T-helper 2 cell (primary cell): ENCODE measurements at regions not wholly inside any gene's neighbourhood (a gene's known extent, or its start where the extent isn't known, plus 50 kb on each side); places are given as distances from the start of the nearest gene placed in this dataset.
"Not testable (repeated sequence)": the region's sequence is repeated elsewhere in the genome, so short reads cannot be mapped to it uniquely, and the experiment has no call there.

Experiments
- DNase-seq, 5 experiments: peaks; one replicate each; pipeline versions ENCODE4 v3.0.0 to v3.0.0-alpha.2; 2012 to 2022

GRCh38 chr5:136453986-136454758 is 88.8 kb upstream of the TRPC7 start:
- DNase-seq = no peak

- no peak for DNase-seq
These were observed 87.9 kb upstream of the TRPC7 start for GRCh38 chr5:136453199-136453598.

- DNase-seq = not testable (repeated sequence)
These were observed 82.2 kb upstream of the TRPC7 start for GRCh38 chr5:136447576-136447975.

GRCh38 chr5:136446565-136446964 is 81.2 kb upstream of the TRPC7 start:
- no peak for DNase-seq

GRCh38 chr5:136444099-136444498 is 78.8 kb upstream of the TRPC7 start:
- DNase-seq = not testable (repeated sequence)

- no peak for DNase-seq
These were observed 74.0 kb upstream of the TRPC7 start for GRCh38 chr5:136439367-136439766.

DNA sequence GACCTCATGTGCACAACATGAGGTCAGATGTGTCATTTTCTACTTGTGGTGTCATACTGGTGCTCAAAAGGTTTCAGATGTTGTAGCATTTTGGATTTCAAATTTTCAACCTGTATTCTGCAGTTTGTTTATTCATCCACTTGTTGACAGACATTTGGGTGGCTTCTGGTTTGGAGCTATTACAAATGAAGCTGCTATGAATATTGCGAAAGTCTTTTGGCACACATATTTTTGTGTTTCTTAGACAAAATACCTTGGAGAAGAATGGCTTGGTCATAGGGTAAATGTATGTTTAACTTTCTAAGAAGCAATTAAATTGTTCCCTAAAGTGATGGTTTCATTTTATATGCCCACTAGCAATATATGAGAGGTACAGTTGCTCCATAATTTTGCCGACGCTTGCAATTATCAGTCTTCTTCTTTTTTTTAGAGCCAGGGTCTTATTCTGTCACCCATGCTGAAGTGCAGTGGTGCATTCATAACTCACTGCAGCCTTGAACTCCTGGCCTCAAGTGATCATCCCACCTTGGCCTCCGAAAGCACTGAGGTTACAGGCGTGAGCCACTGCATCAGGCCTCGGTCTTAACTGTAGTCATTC is 70.7 kb upstream of the TRPC7 start:
- no peak for DNase-seq

GRCh38 chr5:136434795-136435194 is 69.5 kb upstream of the TRPC7 start:
- no peak for DNase-seq

DNA sequence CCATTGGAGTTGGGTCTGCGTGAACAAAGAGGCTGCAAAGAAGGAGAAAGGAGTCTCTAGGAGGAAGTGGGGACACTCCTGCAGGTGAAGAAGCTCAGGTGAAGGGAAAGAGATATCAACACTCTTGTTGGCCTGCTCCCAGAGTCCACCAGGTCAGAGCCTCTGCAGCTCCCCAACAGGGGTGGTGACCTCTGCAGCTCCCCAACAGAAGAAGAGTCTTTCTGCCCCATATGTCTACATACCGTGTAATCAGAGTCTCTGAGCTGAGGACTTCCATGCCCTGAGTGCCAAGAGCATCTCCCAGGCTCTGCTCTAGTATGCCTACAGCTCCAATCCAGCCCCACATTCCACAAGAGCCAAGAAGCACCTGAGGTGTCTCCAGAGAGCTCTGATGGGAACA is 67.4 kb upstream of the TRPC7 start:
- no peak for DNase-seq

GRCh38 chr5:136430081-136430480 is 64.7 kb upstream of the TRPC7 start:
- DNase-seq = no peak

DNA sequence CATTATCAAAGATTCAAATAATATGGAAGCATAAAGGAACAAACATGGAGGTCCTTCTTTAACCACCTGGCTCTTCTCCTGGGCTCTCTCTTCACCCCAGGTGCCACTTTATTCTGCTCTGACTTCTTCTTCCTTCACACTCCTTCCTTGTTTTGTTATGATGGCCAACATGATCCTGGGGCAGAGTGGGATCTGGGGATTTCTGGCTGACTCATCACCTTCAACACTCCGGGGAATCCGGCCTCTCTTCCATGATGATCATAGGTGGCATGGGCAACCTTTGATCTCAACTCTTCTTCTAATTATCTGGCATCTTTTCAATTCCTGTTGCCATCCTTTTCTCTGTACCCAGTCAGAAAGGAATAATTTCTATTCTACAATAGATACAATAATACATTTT is 62.1 kb upstream of the TRPC7 start:
- DNase-seq = no peak

DNA sequence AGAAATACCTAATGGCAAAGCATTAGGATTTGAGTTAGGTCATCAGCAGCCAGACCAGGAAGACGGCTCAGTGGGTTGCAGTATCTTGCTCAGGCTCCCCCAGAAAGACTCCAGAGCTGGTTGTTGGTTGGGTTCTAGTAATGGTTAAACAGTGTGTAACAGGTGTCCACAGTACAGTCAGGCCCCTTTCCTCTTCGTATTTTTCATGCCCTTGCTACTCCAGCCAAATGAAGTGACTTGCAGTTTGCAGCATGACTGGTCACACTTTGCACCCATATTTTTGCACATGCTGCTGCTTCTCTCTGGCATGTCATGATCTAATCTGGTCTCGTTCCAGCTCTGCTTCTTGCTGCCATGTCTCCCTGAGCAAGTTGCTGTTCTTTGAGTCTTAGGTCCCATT is 60.6 kb upstream of the TRPC7 start:
- no peak for DNase-seq

GRCh38 chr5:136424835-136425584 is 59.7 kb upstream of the TRPC7 start:
- DNase-seq = peak in 1 of 5 experiments; percentile 53

GRCh38 chr5:136423944-136424606 is 58.7 kb upstream of the TRPC7 start:
- no peak for DNase-seq

GRCh38 chr5:136420168-136420898 is 55.0 kb upstream of the TRPC7 start:
- no peak for DNase-seq

DNA sequence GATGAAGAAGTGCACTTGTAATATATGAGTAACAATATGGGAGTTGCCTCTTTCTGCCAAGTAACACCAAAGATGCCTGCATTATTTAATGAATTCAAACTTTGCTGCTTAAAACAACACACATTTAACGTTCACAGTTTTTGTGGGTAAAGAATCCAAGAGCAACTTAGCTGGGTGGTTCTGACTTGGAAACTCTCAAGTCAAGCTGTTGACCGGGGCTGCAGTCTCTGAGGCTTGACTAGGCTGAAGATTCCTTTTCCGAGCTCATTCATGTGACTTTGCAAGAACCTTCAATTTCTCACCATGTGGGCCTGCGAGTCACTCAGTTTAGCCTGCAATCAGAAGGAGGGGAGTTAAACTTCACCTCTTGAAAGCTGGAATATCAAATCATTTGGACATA is 53.0 kb upstream of the TRPC7 start:
- DNase-seq = no peak
